Left ventricle myocardium inferior (tissue), 1 donor: ENCODE measurements at regions not wholly inside any gene's neighbourhood (a gene's known extent, or its start where the extent isn't known, plus 50 kb on each side); places are given as distances from the start of the nearest gene placed in this dataset.

ENCODE experiments used
- DNase-seq: peaks from one replicate; pipeline ENCODE4 v3.0.0-alpha.2; 2020
- H3K27ac ChIP-seq: fragments of 200-600 bp; replicated peaks from 2 replicates; pipeline ENCODE4 v1.8.0; 2021
- H3K27me3 ChIP-seq: fragments of 200-600 bp; 2 replicates; pipeline ENCODE4 v1.8.0; 2021; ENCODE audit warnings: low read depth
- H3K36me3 ChIP-seq: fragments of 200-600 bp; 2 replicates; pipeline ENCODE4 v1.8.0; 2021
- H3K4me1 ChIP-seq: fragments of 200-600 bp; 2 replicates; pipeline ENCODE4 v1.8.0; 2021
- H3K4me3 ChIP-seq: fragments of 200-600 bp; 2 replicates; pipeline ENCODE4 v1.8.0; 2021; ENCODE audit warnings: mild to moderate bottlenecking, moderate library complexity
- H3K9me3 ChIP-seq: fragments of 200-600 bp; replicated peaks from 2 replicates; pipeline ENCODE4 v1.8.0; 2021
- intact Hi-C: fragments of 100-400 bp; cut with micrococcal nuclease; formaldehyde crosslinking; loops from one replicate; pipeline ENCODE4 v1.11.0; 2022
- TF ChIP-seq, protein P1 (sequence below): fragments of 200-600 bp; IDR thresholded peaks from 2 replicates; pipeline ENCODE4 v1.8.0; 2021; ENCODE audit warnings: antibody characterized with exemption, mild to moderate bottlenecking, borderline replicate concordance
- donor health status: DM: no; HTN: yes; CAD: no; lungs with severe emphysema.

DNA sequence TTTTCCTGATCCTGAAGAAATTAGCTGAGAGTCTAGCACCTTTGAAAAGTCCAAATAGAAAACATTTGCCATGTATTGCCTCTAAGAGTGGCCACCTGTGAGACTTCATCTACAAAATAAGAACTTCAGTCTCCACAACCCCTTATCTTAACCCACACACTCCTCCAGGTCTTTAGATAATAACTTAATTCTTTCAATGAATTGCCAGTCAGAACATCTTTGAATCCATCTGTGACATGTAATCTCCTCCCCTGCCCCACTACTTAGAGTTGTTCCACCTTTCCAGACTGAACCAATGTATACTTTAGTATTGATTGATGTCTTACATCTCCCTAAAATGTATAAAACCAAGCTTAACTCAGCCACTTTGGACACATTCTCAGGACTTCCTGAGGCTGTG is 84.4 kb upstream of the FAM171A1 start:
- intact Hi-C loops = no loop called here
- TF ChIP-seq, protein P1, sequence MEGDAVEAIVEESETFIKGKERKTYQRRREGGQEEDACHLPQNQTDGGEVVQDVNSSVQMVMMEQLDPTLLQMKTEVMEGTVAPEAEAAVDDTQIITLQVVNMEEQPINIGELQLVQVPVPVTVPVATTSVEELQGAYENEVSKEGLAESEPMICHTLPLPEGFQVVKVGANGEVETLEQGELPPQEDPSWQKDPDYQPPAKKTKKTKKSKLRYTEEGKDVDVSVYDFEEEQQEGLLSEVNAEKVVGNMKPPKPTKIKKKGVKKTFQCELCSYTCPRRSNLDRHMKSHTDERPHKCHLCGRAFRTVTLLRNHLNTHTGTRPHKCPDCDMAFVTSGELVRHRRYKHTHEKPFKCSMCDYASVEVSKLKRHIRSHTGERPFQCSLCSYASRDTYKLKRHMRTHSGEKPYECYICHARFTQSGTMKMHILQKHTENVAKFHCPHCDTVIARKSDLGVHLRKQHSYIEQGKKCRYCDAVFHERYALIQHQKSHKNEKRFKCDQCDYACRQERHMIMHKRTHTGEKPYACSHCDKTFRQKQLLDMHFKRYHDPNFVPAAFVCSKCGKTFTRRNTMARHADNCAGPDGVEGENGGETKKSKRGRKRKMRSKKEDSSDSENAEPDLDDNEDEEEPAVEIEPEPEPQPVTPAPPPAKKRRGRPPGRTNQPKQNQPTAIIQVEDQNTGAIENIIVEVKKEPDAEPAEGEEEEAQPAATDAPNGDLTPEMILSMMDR = no peak
- Histone ChIP-seq H3K4me3 (no peak overlapping the region), H3K9me3 (peaks cover 6% of the 10 kb centered on the region), H3K27ac (no peak overlapping the region), H3K36me3 (no peaks in the 10 kb centered on the region), H3K27me3 (peaks cover 35% of the 10 kb centered on the region), H3K4me1 (no peaks in the 10 kb centered on the region)
- no peak for DNase-seq

DNA sequence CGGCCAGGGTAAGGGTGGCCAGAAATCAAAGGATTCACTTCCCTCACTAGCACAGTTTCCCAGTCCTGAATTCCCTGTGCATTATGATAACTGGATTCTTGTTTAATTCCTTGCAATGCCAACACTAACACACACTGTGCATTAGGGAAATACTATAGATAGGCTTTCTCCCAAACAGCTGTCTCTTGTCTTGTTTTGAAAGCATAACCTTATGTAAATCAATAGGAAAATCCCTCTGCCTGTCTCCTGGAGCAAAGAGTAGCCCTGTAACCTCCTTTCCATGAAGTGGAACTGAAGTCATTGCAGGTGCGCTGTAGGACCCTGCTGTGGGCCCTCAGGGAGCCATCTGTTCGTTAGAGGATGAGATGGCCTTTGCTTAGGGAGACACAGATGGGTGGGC is 82.8 kb upstream of the FAM171A1 start:
- TF ChIP-seq, protein P1 = no peak
- Histone ChIP-seq H3K27me3 (peaks cover 41% of the 10 kb centered on the region), H3K27ac (no peak overlapping the region), H3K9me3 (peaks cover 6% of the 10 kb centered on the region), H3K4me1 (no peaks in the 10 kb centered on the region), H3K4me3 (no peak overlapping the region), H3K36me3 (no peaks in the 10 kb centered on the region)
- DNase-seq = no peak
- intact Hi-C loops = no loop called here

DNA sequence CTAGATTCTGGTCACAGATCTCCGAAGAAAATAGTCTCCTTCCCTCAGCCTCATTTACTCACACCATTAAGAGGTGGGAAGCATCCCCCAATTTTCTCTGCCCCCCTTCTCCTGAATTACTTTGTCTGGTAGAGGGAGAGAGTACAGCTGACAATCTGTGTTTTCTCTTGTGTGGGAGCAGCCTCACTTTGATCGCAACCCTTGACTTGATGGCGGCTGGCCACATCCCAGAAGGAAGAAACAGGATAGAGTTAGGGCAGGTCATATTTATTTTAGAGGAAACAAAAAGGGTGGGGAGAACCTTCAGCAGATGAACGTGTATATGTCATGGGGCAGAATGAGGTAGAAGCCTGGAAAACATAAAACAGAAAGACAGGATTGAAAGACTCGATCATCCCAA is 82.4 kb upstream of the FAM171A1 start:
- H3K9me3 ChIP-seq = peaks cover 6% of the 10 kb centered on the region
- H3K27ac ChIP-seq = no peak overlapping the region
- no peak for DNase-seq
- H3K4me1 ChIP-seq = no peaks in the 10 kb centered on the region
- H3K4me3 ChIP-seq = no peak overlapping the region
- H3K27me3 ChIP-seq = peaks cover 40% of the 10 kb centered on the region
- TF ChIP-seq, protein P1 = no peak
- H3K36me3 ChIP-seq = no peaks in the 10 kb centered on the region
- intact Hi-C loops = no loop called here

DNA sequence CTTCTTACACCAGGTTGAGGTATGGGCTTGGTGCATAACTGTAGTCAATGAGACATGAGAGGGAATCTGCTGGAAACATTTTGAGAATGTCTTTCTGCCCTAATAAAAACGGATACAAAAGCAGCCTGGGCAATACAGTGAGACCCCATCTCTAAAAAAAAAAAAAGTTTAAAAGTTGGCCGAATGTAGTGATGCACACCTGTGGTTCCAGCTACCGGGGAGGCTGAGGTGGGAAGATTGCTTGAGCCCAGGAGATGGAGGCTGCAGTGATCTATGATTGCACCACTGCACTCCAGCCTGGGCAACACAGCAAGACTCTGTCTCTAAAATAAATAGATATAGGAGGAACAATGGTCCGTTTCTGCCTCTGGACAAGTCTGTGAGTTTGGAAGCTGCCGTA is 81.5 kb upstream of the FAM171A1 start:
- Histone ChIP-seq H3K9me3 (peaks cover 6% of the 10 kb centered on the region), H3K4me1 (no peaks in the 10 kb centered on the region), H3K27ac (no peak overlapping the region), H3K27me3 (peaks cover 39% of the 10 kb centered on the region), H3K36me3 (no peaks in the 10 kb centered on the region), H3K4me3 (no peak overlapping the region)
- DNase-seq = no peak
- intact Hi-C loops = no loop called here
- TF ChIP-seq, protein P1 = no peak

DNA sequence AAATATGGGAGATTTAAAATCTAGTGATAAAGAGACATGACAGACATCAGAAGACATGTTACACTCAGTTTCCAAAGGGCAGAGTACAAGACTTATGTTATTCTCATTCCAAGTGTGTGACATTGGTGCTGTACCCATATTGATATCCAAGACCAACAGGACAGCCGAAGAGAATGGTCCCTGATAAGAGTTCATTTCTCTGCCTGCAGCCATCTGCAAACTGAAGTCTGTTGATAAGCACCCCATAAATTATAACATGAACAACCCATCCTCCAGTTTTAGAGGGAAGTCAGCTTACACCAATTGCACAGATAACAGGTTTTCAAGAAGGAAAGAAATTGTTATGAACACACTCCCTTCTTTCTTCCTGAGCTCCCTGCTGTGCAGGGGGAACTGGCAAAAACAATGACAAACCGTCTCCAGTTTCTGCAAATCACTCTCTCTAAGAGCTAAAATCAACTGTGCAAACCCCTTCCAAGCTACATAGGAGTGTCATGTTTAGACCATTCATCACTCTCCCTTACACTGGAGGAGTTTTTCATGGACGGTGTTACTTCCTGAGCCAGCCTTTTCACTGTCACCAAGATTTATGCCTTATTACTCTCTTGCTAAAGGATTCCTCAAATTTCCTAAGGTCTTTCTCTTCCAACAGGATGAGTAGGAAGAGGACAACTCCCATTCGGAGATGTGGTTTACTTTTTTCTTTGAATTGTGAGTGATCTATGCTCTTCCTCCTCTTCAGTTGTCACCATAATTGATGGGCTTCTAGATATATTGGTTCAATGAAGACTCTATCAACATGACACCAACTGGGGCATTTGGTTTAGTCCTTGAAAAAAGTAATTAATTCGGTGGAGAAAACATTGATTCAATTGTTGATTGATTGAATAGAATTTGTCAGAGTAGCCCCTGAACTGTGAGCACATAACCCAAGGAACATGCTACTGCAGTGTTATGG is 80.3 kb upstream of the FAM171A1 start:
- Histone ChIP-seq H3K4me1 (no peaks in the 10 kb centered on the region), H3K27me3 (peaks cover 39% of the 10 kb centered on the region), H3K4me3 (no peak overlapping the region), H3K36me3 (no peaks in the 10 kb centered on the region), H3K27ac (no peak overlapping the region), H3K9me3 (no peaks in the 10 kb centered on the region)
- DNase-seq = no peak
- intact Hi-C loops = no loop called here
- TF ChIP-seq, protein P1 = no peak
